Activated CD4-positive, alpha-beta T cell treated with anti-CD3 and anti-CD28 coated beads for 48 hours (primary cell): ENCODE measurements at regions not wholly inside any gene's neighbourhood (a gene's known extent, or its start where the extent isn't known, plus 50 kb on each side); places are given as distances from the start of the nearest gene placed in this dataset.

ENCODE experiments used
- DNase-seq: peaks from one replicate; pipeline ENCODE4 v3.0.0-alpha.2; 2020

GRCh38 chr3:188974856-188975599 lies 196.7 kb upstream of the TPRG1 start:
- no peak for DNase-seq

- no peak for DNase-seq
These were observed 196.0 kb upstream of the TPRG1 start for GRCh38 chr3:188975600-188976314.

- no peak for DNase-seq
These were observed 195.4 kb upstream of the TPRG1 start for GRCh38 chr3:188976407-188976806.

DNA sequence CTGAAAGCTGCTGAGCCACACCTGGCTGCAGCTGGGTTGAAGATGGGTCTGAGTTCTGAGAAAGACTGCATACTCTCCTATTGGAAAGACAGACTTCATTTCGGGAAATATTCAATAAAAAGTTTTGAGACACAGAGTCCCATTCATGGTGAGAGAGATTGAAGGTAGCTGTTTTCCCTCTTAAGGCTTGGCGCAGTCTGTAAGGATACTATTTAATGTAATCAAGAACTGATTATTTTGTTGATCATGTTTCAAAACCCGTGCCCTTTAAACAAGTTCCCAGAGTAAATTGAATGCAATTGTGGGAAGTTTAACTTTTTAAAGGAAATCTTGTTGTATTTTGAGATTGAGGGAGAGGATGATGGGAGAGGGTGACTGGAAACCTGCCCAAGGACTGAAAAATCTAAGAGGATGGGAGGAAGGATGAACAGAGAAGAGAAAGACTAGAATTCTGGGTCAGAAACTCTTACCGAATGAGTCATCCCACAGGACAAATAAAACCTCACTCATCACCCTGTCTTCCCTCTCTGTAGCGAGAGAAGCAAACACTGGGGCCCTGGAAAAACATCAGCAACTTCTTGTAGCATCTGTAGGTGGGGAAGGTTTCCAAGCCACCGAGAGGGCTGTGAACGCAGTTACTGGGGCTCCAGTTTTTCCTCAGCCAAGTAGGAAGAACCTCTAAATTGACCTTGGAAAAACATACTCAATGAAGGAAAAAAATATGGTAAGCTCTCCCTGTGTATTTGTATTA lies 193.2 kb upstream of the TPRG1 start:
- DNase-seq = no peak

DNA sequence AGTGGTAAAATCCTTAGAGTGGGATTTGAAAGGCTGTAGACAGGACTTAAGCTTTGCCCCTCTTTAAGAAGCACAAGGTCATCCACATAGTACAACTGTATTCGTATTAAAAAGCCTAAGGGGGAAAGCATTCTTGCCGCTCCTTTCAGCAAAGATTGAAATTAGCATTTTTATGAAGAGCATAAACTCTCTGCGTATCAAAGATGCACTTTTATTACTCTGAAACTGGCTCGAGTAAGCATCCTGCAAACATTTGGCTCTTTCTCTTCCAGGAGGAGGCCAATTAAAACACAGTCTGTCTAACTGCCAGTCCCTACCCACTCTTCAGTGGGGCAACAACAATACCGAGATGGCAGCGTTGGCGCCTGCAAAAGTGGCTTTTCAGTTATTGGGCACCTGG lies 192.5 kb upstream of the TPRG1 start:
- DNase-seq = no peak

GRCh38 chr3:188979669-188980310 lies 192.0 kb upstream of the TPRG1 start:
- no peak for DNase-seq

DNA sequence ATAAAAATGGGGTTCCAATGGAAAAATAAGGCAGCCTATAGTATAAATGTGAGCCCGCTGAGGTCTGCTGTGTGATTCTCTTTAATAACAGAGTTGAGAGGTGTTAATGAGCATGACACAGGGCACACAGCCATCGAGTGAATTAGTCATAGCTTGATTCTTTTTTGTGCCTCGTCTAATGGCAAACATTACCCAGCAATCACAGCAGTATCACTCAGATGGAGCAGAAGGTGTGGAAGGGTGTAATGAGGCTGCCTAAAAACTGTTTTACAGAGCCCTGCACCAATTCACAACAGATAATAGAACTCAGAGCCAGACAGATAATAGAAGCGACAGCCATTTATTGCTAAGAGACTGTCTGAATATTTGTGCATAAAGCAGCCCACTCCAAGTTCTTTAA lies 178.6 kb upstream of the TPRG1 start:
- DNase-seq = no peak

- DNase-seq = no peak
These were observed 170.2 kb upstream of the TPRG1 start for GRCh38 chr3:189001559-189001958.

- no peak for DNase-seq
These were observed 168.4 kb upstream of the TPRG1 start for GRCh38 chr3:189003410-189003809.

DNA sequence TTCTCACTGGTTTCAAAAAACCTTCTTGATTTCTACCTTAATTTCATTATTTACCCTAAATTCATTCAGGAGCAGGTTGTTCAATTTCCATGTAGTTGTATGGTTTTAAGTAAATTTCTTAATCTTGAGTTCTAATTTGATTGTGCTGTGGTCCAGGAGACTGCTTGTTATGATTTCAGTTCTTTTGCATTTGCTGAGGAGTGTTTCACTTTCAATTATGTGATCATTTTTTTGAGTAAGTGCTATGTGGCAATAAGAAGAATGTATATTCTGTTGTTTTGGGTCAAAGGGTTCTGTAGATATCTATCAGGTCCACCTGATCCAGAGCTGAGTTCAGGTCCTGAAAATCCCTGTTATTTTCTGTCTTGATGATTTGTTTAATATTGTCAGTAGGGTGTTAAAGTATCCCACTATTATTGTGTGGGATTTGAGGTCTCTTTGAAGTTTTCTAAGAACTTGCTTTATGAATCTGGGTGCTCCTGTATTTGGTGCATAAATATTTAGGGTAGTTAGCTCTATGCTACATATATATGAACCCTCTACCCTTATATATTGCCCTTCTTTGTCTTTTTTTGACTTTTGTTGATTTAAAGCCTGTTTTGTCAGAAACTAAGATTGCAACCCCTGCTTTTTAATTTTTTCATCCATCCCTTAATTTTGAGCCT lies 158.4 kb upstream of the TPRG1 start:
- DNase-seq = no peak

DNA sequence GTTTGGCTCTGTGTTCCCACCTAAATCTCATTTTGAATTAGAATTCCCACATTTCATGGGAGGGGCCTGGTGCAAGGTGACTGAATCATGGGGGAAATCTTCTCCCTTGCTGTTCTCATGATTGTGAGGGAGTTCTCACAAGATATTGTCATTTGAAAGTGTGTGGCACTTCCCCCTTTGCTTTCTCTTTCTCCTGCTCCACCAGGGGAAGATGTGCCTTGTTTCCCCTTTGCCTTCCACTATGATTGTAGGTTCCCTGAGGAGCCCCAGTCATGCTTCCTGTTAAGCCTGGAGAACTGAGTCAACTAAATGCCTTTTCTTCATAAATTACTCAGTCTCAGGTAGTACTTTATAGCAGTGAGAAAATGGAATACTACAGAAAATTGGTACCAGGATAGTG lies 157.2 kb upstream of the TPRG1 start:
- no peak for DNase-seq

GRCh38 chr3:189022576-189023466 lies 148.9 kb upstream of the TPRG1 start:
- DNase-seq = peak; percentile 11

GRCh38 chr3:189025866-189026265 lies 145.9 kb upstream of the TPRG1 start:
- DNase-seq = no peak

- DNase-seq = no peak
These were observed 144.1 kb upstream of the TPRG1 start for GRCh38 chr3:189027626-189028155.

DNA sequence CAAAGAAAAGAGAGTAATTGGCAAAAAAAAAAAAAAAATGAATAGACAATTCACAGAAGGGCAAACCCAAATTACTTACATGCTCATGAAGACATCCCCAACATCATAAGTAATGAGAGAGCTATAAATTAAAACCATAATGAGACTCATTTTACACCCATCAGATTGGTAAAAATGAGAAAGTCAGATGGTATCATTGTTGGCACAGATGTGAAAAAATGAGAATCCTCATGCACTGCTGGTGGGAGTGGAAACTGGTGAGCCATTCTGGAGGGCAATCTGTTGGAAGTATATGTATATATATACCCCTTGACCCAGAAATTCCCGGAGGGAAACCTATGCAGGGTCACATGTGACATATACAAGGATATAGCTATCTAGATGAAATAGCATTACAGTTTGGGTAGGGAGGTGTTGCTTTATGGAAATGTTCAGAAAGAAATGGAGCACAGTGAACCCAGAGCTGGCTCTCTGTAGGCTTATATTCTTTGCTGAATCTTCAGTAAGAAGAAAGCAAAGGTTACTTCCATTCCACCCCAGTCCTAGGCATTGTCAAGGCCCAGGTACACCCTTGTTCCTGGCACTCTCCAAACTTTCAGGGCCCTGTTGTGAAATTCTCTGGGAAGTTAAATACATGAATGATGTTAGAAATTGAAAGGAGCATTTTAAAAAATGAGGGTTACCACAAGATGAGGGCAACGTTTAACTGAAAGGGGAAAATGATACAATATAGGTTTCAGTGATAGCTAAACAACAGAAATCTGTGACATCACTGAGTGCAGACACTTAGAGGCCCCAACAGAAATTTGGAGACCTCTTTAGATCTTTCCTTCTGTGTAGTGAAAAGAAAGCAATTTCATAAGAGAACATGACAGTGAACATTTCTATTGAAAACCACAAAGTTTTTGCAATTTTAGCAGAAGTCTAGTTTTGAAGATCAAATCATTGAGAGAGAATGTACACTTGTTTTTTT lies 132.7 kb upstream of the TPRG1 start:
- DNase-seq = peak; percentile 24

DNA sequence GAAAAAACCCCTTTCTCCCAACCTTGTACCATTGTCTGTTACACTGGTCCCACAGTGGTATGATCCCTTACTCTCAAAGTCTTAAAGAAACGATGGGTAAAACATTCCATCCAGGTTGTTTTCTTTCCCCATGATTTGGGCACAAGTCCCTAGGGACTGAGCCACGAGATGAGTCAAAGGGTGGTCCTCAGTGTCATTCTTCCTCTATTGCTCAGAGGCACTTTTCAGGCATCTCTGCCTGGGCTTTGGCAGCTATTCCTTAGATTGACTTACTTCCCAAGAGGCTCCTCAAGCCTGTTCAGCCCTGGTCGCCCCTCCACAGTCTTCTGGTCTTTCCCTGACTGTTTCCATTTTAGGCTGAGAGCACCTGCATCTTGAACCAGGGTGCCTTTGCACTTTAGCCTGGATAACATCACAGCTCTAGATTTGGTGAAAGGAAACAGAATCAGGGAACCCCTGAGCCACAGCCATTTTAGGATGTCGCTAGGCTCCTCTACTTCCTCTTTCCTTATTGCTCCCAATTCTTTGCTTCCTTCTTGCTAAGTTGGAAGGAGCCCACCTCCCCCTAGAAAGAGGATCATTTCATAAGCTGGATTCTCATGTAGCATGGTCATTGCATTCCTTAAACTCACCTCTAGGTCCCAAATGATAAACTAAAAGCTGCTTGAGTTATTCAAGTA lies 131.0 kb upstream of the TPRG1 start:
- no peak for DNase-seq

DNA sequence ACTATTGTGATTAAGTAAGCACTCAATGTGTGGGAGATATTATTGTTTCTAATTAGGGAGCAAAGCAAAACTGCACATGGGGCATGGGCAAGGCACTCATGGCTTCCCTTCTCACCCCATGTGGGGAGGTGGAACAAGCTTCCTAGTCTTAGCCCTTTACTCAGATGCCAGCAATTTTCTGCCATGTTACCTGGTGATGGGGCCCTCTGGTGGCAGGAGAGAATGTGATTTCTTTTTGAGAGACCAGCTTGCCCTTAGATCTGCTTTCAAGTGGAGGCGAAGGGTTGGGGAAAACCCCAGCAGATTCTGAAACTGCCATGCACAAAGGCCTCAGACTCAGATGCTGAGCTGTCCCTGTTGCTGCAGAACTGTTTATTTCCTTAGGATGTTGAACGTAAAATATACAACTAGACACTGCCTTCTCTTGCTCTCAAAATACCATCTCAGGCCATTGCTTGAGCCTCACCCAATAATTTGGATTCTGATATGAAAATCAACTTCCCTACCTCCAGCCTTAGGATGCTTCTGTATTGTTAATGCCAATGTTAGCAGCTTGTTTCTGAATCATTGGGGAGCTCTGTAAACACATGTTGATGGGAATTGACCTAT lies 130.2 kb upstream of the TPRG1 start:
- peak; percentile 83 for DNase-seq

DNA sequence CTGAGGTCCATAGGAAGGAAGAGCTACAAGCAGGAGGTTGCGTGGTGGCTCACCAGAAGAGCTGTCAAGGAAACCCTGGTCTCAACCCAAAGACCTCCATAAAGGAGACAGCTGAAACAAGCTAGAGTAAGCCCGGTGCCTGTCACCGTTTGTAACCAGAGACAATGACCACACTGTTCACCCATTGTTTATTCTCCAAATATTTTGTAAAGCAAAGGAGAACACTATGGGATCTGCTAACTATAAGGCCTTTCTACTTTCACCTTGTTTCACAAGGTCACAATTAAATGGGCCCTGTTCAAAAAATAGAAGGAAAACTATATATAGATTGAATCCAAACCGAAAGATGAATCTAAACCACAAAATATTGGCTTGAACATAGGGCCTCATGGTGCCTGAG lies 128.9 kb upstream of the TPRG1 start:
- no peak for DNase-seq
